ENCODE measurements at regions not wholly inside any gene's neighbourhood (a gene's known extent, or its start where the extent isn't known, plus 50 kb on each side); places are given as distances from the start of the nearest gene placed in this dataset.
"Not testable (repeated sequence)": the region's sequence is repeated elsewhere in the genome, so short reads cannot be mapped to it uniquely, and the experiment has no call there.

DNA sequence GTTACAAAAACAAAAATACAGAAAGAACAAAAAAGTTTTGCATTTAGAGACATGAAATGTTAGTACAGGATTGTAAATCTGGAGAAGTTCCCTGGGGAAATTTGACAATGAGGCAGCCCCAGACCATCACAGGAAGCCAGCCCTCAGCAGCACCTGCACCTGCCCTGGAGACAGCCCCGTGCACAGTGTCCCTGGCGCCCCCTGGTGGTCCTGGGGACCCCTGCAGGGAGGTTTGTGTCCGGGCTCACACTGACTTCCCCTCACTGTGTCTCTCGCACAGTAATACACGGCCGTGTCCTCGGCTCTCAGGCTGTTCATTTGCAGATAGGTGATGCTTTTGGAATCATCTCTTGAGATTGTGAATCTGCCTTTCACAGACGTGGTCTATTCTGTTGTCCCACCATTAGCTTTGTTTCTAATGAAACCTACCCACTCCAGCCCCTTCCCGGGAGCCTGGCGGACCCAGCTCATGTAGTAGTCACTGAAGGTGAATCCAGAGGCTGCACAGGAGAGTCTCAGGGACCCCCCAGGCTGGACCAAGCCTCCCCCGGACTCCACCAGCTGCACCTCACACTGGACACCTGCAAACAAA is 1248.6 kb downstream of the TMEM121 start:
- H3K27ac Mint-ChIP-seq; H3K4me3 Mint-ChIP-seq; H3K36me3 Mint-ChIP-seq (ENCODE audit: low read depth); H3K27me3 Mint-ChIP-seq (ENCODE audit: low read depth, poor library complexity); H3K4me1 Mint-ChIP-seq: not testable (repeated sequence)
- peaks cover 77% of the 10 kb centered on the region for H3K9me3 Mint-ChIP-seq
- DNase-seq, result peak; percentile 4

DNA sequence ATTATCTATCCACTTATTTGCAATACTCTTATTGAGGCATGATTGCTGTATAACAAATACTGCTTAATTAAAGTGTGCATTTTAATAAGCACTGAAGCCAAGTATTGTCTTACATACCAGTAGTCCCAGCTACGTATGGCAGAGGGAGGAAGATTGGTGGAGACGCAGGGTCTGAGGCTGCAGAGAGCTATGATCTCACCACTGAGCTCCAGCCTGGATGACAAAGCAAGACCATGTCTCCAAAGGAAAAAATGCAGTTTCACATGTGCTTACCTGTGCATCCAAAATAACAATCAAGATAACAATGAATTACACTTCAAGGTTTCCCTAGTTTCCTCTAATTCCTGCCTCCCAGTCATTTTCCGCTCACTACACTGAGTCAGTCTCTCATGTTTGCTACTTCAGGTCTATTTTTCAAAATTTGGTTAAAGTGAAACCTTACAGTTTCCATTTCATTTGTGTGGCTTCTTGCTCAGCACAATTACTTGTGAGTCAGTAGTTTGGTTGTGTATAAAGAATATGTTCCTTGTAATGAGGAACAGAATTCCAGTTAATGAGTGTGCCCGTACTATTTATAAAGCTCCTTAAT is 1250.1 kb downstream of the TMEM121 start:
- Mint-ChIP-seq H3K4me3 (no peak overlapping the region), H3K4me1 (no peaks in the 10 kb centered on the region), H3K36me3 (ENCODE audit: low read depth) (no peaks in the 10 kb centered on the region), H3K27me3 (ENCODE audit: low read depth, poor library complexity) (no peaks in the 10 kb centered on the region), H3K9me3 (peaks cover 81% of the 10 kb centered on the region), H3K27ac (no peak overlapping the region)
- TF ChIP-seq, protein P1, sequence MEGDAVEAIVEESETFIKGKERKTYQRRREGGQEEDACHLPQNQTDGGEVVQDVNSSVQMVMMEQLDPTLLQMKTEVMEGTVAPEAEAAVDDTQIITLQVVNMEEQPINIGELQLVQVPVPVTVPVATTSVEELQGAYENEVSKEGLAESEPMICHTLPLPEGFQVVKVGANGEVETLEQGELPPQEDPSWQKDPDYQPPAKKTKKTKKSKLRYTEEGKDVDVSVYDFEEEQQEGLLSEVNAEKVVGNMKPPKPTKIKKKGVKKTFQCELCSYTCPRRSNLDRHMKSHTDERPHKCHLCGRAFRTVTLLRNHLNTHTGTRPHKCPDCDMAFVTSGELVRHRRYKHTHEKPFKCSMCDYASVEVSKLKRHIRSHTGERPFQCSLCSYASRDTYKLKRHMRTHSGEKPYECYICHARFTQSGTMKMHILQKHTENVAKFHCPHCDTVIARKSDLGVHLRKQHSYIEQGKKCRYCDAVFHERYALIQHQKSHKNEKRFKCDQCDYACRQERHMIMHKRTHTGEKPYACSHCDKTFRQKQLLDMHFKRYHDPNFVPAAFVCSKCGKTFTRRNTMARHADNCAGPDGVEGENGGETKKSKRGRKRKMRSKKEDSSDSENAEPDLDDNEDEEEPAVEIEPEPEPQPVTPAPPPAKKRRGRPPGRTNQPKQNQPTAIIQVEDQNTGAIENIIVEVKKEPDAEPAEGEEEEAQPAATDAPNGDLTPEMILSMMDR (IDR thresholded peaks at IDR 0.05), result no peak
- no peak for DNase-seq

DNA sequence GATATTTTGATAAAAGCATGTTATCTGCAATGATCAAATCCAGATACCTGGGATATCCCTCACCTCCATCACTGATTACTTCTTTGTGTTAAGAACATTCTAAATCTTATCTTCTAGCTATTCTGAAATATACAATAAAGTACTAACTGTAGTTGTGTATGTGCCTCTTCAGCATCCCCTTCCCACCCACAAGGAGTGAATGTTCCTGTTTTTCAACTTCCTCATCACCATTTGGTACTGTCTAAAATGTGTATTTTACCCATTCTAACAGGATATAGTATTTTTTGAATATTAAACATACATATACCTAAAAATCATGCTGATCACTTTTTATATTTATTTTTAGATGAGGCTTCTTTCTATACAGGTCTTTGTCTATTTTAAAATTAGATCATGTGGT is 1252.6 kb downstream of the TMEM121 start:
- no peaks in the 10 kb centered on the region for H3K36me3 Mint-ChIP-seq (ENCODE audit: low read depth)
- no peak overlapping the region for H3K27ac Mint-ChIP-seq
- peaks cover 3% of the 10 kb centered on the region for H3K27me3 Mint-ChIP-seq (ENCODE audit: low read depth, poor library complexity)
- peaks cover 89% of the 10 kb centered on the region for H3K9me3 Mint-ChIP-seq
- TF ChIP-seq, protein P1 (IDR thresholded peaks at IDR 0.05), result no peak
- no peak overlapping the region for H3K4me3 Mint-ChIP-seq
- H3K4me1 Mint-ChIP-seq, result no peaks in the 10 kb centered on the region
- no peak for DNase-seq

DNA sequence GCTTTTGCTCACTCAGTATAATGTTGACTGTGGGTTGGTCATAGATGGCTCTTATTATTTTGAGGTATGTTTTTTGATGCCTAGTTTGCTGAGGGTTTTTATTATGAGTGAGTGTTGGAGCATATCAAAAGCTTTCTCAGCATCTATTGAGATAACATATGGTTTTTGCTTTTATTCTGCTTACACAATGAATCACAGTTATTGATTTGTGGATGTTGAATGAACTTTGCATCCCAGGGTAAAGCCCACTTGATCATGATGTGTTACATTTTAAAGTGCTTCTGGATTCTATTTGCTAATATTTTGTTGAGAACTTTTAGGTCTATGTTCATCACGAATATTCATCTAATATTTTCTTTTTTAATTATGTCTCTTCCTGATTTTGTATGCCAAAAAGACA is 1260.3 kb downstream of the TMEM121 start:
- Mint-ChIP-seq H3K4me3 (no peak overlapping the region), H3K27me3 (ENCODE audit: low read depth, poor library complexity) (peaks cover 5% of the 10 kb centered on the region), H3K36me3 (ENCODE audit: low read depth) (no peaks in the 10 kb centered on the region), H3K27ac (no peak overlapping the region), H3K9me3 (peaks cover 90% of the 10 kb centered on the region), H3K4me1 (no peaks in the 10 kb centered on the region)
- DNase-seq, result no peak
- TF ChIP-seq, protein P1 (IDR thresholded peaks at IDR 0.05), result no peak

DNA sequence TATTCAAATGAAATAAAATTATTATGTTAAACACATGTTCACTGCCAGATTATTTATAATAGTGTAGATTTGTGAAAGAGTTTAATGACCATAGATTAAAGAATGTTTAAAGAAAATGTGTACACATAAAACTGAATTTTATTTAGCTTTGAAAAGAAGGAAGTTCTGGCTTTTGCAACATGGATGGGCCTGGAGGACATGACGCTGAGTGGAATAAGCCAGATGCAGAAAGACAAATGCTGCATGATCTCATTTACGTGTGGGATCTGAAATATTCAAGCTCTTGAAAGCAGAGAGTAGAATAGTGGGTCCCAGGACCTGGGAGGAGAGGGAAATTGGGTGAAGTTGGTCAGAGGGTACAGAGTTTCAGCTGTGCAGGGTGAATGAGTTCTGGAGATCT is 1261.2 kb downstream of the TMEM121 start:
- DNase-seq, result no peak
- TF ChIP-seq, protein P1 (IDR thresholded peaks at IDR 0.05), result no peak
- peaks cover 89% of the 10 kb centered on the region for H3K9me3 Mint-ChIP-seq
- H3K27me3 Mint-ChIP-seq (ENCODE audit: low read depth, poor library complexity), result peaks cover 5% of the 10 kb centered on the region
- no peak overlapping the region for H3K4me3 Mint-ChIP-seq
- no peaks in the 10 kb centered on the region for H3K36me3 Mint-ChIP-seq (ENCODE audit: low read depth)
- H3K27ac Mint-ChIP-seq, result no peak overlapping the region
- no peaks in the 10 kb centered on the region for H3K4me1 Mint-ChIP-seq

DNA sequence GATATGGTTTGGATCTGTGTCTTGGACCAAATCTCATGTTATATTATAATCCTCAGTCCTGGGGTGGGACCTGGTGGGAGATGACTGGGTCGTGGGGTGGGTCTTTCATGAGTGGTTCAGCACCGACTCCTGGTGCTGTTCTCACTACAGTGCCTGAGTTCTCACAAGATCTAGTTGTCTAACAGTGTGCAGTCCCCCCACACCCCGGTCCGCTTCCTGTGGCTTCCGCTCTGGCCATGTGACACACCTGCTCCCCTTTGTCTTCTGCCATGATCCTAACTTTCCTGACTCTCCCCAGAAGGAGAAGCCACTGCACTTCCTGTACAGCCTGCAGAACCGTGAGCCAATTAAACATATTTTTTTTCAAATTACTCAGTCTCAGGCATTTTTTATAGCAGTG is 1262.2 kb downstream of the TMEM121 start:
- H3K27ac Mint-ChIP-seq, result no peak overlapping the region
- H3K27me3 Mint-ChIP-seq (ENCODE audit: low read depth, poor library complexity), result peaks cover 3% of the 10 kb centered on the region
- peaks cover 87% of the 10 kb centered on the region for H3K9me3 Mint-ChIP-seq
- no peaks in the 10 kb centered on the region for H3K4me1 Mint-ChIP-seq
- H3K4me3 Mint-ChIP-seq, result no peak overlapping the region
- TF ChIP-seq, protein P1 (IDR thresholded peaks at IDR 0.05), result no peak
- H3K36me3 Mint-ChIP-seq (ENCODE audit: low read depth), result no peaks in the 10 kb centered on the region
- DNase-seq, result no peak
